Renal pelvis (tissue), 1 donor: ENCODE measurements at regions not wholly inside any gene's neighbourhood (a gene's known extent, or its start where the extent isn't known, plus 50 kb on each side); places are given as distances from the start of the nearest gene placed in this dataset.

ENCODE experiments used
- DNase-seq: peaks from one replicate; pipeline ENCODE4 v3.0.0-alpha.2; 2013

DNA sequence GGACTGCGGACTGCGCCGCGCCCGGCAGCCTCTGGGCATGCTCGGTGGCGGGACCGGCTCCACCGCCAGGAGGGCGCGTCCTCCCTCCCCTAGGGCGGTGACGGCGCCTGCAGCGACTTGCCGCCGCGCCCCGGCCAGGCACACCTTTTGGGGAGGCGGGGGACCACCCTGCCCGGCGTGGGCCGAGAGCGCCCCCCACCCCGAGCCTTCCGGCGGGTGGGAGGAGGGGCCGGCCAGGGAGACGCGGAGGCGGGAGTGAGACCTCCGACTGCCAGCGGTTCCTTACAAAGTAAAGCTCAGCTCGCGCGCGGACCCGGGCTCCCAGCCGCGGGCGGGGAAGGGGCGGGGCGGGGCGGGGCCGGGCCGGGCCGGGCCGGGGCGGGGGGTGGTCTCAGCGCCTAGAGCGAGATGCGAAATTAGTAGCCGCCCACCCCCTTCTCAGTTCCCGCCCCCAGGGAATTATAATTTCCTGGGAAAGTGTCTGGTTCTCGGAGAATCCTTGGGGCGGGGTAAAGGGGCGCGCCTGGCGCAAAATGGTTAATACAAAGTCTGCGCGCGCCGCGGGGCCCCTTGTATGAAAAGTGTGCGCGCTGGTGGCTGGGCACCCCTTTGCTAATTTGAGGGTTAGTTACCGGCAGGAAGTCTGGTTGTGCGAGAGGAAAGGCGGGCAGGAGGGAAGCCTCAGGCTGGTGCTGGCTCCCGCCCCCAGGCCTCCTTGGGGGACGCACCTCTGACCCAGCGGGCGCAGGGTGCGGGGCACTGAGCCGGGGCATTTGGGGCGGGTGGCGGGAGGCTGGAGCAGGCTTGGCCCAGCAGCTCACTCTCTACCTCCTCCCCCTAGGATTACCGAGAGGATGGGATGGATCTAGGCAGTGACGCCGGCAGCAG is 224.8 kb upstream of the IL12A start:
- DNase-seq: peak; percentile 79

- no peak for DNase-seq
These were observed 224.1 kb upstream of the IL12A start for GRCh38 chr3:159764490-159765029.

GRCh38 chr3:159765030-159765859 is 223.4 kb upstream of the IL12A start:
- no peak for DNase-seq

DNA sequence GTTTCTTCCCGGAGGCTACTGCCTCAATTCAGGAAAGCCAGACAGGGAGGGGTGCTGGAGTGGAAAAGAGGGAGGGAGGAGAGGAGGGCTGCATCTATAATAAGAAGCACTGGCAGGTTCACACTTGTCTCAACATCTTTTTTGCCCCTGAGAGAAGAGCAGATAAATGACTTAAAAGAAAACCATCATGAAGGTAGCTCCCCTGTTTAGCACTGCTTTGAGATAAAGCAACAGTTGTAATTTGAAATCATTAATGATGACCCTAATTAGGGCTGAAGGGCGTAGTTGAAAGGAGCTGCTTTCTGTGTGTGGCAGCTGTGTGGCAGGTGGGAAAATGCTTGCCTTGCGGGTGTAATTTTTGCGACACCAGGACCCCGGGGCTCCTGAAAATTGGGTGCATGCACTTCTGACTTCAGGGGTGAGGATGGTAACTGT is 222.8 kb upstream of the IL12A start:
- no peak for DNase-seq

DNA sequence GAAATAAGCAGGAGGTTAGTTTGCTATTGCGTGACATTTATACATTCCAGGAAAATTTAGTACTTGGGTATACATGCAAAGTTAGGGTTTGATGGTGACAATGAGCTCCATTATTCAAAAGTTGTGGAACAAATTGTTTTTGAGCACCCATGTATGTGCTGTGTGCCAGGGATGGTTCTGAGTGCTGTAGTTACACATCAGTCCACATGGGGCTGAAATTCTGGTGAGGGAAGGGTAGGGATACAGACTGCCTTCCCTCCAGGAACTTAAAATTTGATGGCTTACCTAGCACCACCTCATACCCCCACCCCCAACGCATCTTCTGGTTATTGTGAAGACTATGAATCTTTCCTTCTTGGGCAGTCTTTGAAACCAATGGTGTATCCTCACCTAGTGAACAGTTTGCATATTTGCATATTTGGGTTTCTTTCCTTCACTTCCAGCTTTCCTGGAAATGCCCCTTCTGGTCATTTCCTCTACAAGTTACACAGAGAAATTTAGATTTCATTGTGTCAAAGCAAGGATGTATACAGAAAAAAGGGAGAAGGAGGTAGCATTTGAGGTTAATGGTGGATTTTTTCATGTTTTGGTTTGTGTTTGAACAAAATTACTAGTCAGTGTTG is 222.0 kb upstream of the IL12A start:
- DNase-seq: no peak

DNA sequence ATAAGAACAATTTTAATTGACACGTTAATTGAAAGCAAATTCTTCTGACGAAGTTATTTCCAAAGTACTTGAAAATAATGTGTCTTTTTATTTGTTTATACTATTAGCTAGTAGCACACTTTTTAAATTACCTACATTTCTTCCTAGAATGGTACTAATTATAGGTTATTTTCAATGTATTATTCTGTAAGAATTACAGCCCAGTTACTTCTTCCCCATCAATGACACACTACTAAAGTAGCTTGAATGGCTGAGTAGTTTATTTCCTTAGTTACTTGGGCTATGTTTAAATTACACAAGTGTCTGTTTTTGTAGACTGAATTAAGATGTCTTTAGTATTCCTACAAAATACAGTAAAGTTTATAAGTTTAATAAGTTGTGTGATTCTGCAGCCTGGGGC is 217.6 kb upstream of the IL12A start:
- DNase-seq: no peak

DNA sequence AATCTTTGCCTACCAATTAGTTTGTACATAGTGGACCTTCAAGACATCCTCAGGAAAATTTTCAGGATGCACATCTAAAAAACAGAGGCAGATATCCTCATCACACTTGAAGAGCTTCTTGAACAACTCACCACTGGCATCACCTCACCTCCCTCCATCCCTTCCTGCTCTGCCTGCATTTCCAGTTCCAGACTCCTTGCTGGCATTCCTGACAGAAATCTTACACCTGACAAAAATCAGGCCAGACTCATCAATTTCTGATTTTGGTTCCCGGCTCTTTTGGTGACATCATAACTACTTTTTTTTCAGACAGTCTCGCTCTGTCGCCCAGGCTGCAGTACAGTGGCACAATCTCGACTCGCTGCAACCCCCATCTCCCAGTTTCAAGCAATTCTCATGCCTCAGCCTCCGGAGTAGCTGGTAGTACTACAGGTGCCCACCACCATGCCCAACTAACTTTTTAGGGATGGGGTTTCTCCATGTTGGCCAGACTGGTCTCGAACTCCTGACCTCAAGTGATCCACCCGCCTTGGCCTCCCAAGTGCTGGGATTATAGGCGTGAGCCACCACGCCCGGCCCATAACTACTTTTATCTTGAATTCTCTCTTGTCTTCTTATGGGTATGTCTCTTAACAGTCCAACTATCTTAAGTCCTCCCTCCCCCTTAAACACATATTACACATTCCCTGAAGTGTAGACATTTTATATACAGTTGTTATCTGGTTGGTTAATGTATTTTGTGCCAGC is 216.6 kb upstream of the IL12A start:
- no peak for DNase-seq

DNA sequence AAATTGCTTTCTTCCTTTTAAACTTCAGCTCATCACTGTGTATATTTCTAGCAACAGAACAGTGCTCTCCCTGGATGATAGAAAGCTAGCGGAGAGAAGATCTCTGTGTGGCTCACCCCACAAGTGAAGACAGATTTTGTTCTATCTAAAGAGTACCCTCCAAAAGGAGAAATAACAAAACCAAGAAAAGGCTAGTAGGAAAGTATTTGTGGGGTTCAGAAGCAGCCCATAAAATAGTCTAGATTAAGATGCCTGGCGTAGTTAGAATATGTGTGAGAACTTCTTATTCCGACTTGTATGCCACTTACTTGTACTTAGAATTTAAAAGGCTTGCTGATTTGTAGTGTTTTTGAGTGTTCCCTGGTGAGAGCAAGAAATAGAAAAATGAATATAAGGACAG is 214.9 kb upstream of the IL12A start:
- no peak for DNase-seq

DNA sequence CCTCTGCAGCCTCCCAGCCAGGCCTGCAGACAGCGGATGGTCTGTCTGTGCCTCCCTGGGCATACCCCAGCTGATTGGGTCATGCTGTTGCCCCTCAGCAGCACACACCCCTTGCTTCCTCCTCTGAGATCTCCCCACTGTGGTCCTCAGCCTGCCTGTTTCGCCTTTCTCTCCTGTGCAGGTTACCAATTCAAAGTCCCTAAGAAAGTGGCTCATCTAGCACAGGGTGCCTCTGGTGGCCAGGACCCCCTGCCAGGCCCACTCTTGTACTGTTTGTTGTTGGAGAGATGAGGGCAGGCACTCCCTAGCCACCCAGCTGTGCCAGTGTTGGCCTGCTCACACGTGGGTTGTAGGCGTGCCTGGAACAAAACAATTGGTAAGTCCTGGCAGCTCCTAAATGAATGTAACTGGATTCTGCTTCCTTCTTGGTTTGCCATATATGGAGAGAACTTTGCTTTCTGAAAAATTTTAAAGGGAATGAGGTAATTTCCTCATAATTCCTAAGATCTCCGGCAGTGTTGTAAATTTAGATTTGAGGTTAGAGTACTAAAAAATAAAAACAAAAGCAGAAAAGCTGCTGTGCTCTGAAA is 213.2 kb upstream of the IL12A start:
- DNase-seq: no peak

- DNase-seq: no peak
These were observed 211.9 kb upstream of the IL12A start for GRCh38 chr3:159776779-159777178.

DNA sequence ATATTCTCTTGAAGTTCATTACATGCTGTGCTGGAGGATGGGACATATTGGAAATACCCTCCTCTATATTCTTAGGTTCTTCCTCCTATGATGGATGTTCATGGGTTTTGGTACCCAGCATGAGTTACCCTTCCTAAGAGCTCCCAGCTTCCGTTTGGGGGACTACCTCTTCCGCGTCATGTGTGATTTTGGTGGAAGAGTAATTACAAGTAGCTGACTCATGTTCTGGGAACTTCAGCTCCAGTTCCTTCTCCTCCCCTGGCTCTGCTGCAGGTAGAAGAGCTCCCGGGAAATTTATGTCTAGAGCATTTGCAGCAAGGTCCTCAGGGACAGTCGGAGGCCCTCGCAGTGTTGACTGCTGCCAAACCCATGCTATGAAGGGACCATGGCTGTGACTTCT is 208.8 kb upstream of the IL12A start:
- no peak for DNase-seq

GRCh38 chr3:159781867-159782266 is 206.8 kb upstream of the IL12A start:
- no peak for DNase-seq

- DNase-seq: no peak
These were observed 205.8 kb upstream of the IL12A start for GRCh38 chr3:159782724-159783421.

DNA sequence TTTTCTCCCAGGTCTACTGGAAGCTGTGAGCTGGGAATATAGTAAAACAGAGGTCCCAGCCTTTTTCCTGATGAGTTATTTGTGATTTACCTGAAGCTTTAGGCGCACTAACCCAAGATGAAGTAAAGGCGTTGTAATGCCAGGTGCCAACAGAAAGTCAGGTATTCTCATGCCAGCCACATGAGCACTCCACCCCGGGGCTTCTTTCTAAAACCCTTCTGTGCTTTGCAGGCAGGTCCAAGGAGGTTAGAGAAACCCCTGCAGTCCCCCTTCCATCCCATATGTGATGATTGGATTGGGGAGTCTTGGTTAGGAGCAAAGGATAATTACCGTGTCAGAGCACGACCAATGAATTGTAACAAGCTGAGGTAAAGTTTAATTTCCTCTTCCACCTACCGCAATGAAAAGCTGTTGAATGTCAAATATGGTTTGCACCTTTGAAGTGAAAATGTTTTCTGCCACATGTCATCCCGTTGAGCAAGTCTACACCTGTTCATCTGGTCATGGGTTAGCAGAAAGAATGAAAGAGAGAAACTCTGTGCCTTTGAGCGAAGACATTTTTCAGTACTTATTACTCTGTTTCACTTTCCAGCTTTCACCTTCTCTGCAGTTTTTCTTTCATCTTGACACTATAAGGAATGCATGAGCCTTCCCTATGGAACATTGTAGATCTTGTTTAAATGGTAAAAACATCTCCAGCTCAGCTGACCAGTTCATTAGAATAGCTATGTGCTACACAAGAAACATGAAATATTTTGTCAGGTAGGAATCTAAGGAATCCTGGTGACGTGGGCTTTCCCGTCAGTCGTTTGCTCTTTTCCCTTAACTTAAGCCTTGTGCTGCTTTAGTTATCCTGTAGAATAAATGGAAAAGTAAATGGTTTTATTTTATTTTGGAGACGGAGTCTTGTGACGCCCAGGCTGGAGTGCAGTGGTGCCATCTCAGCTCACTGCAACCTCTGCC is 204.6 kb upstream of the IL12A start:
- DNase-seq: no peak

DNA sequence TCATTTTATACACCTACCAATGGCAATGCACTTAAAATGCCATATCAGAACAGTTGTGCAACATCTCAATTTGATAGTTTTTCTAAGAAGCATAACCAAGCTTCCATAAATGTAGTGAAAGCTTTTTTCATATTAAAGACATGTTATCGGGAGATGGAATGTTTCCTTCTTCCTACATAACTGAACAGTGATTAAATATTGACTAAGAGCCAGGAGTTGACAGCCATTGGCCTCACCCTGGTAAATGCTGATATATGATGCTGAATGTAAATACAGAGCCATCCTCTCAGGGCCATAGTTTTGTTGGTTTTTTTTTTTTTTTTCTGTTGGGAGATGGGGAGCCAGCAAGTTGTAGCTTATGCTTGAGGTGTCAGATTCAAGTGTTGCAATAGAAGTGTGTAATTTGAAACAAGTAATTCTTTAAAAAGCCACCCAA is 203.3 kb upstream of the IL12A start:
- DNase-seq: no peak

DNA sequence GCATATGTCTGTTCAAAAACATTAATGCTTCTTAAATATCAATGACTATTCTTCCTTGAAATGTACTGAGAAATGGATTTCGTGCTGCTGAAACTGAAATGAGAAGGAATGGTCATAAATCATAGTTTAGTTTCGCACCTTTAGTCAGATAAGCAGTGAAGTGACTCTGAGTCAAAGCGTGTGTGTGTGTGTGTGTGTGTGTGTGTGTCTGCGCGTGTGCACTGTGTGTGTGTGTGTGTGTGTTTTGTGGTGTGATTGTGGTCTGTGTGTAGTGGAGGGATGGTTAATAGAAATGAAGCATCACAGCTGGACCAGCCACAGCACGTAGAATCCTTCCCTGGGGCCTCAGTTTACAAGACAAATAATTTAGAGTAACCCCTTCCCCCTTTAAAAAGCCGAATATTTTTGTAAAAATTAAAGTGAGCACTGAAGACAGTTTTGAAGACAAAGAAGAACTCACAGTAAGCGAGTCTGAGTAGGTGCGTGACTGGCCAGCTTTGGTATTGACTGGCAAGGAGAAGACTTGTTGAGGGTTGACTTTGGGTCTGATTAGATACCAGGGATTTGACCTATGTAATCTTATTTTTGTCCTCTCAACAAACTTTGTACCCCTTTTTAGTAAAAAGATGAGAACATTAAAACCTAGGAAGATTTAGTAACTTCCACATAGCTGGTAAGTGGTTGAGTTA is 202.0 kb upstream of the IL12A start:
- DNase-seq: no peak

- DNase-seq: no peak
These were observed 201.5 kb upstream of the IL12A start for GRCh38 chr3:159787178-159787574.

- DNase-seq: no peak
These were observed 200.8 kb upstream of the IL12A start for GRCh38 chr3:159787794-159788205.

- no peak for DNase-seq
These were observed 200.3 kb upstream of the IL12A start for GRCh38 chr3:159788291-159788690.
